ENCODE measurements at regions not wholly inside any gene's neighbourhood (a gene's known extent, or its start where the extent isn't known, plus 50 kb on each side); places are given as distances from the start of the nearest gene placed in this dataset.

DNA sequence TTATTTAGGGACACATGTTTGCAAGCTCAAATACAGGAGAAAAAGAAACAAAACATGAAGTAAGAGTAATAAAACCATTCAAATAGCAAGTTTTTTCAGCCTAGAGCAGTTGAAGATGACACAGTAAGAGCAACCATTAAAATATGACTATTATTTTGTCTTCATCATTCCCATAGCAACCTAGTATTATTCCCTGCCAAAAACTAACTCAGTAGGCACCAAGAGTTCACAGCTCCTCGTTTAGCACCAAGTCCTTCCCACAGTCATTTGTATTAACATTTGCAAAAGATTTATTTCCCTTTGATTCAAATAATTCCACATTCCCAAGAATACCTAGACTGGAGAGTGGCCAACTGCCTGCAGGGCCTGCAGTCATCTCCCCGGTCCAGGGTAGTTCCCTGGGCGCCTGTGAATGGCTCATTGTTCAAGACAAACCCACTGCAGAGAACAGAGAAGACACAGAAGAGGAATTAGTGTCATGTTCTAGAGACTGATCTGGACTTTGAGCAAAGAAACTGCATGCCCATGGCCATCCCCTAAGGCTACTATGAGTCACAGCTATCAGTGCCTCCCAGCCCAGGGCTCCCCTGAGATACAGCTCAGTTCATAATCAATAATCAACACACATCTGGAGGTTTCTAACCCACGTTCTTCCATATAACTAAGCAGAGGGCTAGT, 139.1 kb upstream of the MAP3K1 start (continued):
- 0 out of 2 replicates have a peak, but pooled peaks have one; percentile 23 for TF ChIP-seq HOXA5 (CRISPR knock-in tag; IDR thresholded peaks at IDR 0.05)
- no peak for TF ChIP-seq MAX (IDR thresholded peaks at IDR 0.05)
- peak; percentile 93 for TF ChIP-seq GATAD2A (CRISPR knock-in tag; IDR thresholded peaks at IDR 0.05)
- TF ChIP-seq PRPF4 (IDR thresholded peaks at IDR 0.05; ENCODE audit: low read depth, low read length, poor library complexity, severe bottlenecking) = no peak
- TF ChIP-seq, protein P1, sequence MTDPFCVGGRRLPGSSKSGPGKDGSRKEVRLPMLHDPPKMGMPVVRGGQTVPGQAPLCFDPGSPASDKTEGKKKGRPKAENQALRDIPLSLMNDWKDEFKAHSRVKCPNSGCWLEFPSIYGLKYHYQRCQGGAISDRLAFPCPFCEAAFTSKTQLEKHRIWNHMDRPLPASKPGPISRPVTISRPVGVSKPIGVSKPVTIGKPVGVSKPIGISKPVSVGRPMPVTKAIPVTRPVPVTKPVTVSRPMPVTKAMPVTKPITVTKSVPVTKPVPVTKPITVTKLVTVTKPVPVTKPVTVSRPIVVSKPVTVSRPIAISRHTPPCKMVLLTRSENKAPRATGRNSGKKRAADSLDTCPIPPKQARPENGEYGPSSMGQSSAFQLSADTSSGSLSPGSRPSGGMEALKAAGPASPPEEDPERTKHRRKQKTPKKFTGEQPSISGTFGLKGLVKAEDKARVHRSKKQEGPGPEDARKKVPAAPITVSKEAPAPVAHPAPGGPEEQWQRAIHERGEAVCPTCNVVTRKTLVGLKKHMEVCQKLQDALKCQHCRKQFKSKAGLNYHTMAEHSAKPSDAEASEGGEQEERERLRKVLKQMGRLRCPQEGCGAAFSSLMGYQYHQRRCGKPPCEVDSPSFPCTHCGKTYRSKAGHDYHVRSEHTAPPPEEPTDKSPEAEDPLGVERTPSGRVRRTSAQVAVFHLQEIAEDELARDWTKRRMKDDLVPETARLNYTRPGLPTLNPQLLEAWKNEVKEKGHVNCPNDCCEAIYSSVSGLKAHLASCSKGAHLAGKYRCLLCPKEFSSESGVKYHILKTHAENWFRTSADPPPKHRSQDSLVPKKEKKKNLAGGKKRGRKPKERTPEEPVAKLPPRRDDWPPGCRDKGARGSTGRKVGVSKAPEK (CRISPR knock-in tag; IDR thresholded peaks at IDR 0.05; ENCODE audit: borderline replicate concordance) = no peak
- peak; percentile 86 for TF ChIP-seq HMG20A (CRISPR knock-in tag; IDR thresholded peaks at IDR 0.05; ENCODE audit: borderline replicate concordance)
- peak; percentile 53; the same call in 1 of the 2 replicates for TF ChIP-seq PHF21A (CRISPR knock-in tag; IDR thresholded peaks at IDR 0.05)
- TF ChIP-seq, protein P2, sequence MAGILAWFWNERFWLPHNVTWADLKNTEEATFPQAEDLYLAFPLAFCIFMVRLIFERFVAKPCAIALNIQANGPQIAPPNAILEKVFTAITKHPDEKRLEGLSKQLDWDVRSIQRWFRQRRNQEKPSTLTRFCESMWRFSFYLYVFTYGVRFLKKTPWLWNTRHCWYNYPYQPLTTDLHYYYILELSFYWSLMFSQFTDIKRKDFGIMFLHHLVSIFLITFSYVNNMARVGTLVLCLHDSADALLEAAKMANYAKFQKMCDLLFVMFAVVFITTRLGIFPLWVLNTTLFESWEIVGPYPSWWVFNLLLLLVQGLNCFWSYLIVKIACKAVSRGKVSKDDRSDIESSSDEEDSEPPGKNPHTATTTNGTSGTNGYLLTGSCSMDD (CRISPR knock-in tag; IDR thresholded peaks at IDR 0.05) = no peak
- TF ChIP-seq, protein P3, sequence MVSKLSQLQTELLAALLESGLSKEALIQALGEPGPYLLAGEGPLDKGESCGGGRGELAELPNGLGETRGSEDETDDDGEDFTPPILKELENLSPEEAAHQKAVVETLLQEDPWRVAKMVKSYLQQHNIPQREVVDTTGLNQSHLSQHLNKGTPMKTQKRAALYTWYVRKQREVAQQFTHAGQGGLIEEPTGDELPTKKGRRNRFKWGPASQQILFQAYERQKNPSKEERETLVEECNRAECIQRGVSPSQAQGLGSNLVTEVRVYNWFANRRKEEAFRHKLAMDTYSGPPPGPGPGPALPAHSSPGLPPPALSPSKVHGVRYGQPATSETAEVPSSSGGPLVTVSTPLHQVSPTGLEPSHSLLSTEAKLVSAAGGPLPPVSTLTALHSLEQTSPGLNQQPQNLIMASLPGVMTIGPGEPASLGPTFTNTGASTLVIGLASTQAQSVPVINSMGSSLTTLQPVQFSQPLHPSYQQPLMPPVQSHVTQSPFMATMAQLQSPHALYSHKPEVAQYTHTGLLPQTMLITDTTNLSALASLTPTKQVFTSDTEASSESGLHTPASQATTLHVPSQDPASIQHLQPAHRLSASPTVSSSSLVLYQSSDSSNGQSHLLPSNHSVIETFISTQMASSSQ (IDR thresholded peaks at IDR 0.05; ENCODE audit: low read depth) = no peak
- TF ChIP-seq, protein P3 (CRISPR knock-in tag; IDR thresholded peaks at IDR 0.05; ENCODE audit: borderline replicate concordance) = peak; percentile 28; the same call in 1 of the 2 replicates
- TF ChIP-seq, protein P4, sequence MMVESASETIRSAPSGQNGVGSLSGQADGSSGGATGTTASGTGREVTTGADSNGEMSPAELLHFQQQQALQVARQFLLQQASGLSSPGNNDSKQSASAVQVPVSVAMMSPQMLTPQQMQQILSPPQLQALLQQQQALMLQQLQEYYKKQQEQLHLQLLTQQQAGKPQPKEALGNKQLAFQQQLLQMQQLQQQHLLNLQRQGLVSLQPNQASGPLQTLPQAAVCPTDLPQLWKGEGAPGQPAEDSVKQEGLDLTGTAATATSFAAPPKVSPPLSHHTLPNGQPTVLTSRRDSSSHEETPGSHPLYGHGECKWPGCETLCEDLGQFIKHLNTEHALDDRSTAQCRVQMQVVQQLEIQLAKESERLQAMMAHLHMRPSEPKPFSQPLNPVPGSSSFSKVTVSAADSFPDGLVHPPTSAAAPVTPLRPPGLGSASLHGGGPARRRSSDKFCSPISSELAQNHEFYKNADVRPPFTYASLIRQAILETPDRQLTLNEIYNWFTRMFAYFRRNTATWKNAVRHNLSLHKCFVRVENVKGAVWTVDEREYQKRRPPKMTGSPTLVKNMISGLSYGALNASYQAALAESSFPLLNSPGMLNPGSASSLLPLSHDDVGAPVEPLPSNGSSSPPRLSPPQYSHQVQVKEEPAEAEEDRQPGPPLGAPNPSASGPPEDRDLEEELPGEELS (CRISPR knock-in tag; IDR thresholded peaks at IDR 0.05) = 0 out of 2 replicates have a peak, but pooled peaks have one; percentile 14
- peak; percentile 97 for TF ChIP-seq FOSL2 (CRISPR knock-in tag; IDR thresholded peaks at IDR 0.05)
- no peak for TF ChIP-seq TBL1XR1 (IDR thresholded peaks at IDR 0.05; ENCODE audit: borderline replicate concordance, low read length, partially characterized antibody)
- TF ChIP-seq CREM (IDR thresholded peaks at IDR 0.05) = peak; percentile 51; the same call in 1 of the 2 replicates
- no peak for TF ChIP-seq CREM (CRISPR knock-in tag; IDR thresholded peaks at IDR 0.05)
- TF ChIP-seq HMGA1 (CRISPR knock-in tag; conservative IDR thresholded peaks at IDR 0.05) = no peak
- TF ChIP-seq MAFG (CRISPR knock-in tag; IDR thresholded peaks at IDR 0.05) = no peak
- peak; percentile 59 for TF ChIP-seq ZMYM4 (CRISPR knock-in tag; IDR thresholded peaks at IDR 0.05)

All from HepG2 (cell line).